GM18861 (cell line): ENCODE measurements at regions not wholly inside any gene's neighbourhood (a gene's known extent, or its start where the extent isn't known, plus 50 kb on each side); places are given as distances from the start of the nearest gene placed in this dataset.
"Not testable (repeated sequence)": the region's sequence is repeated elsewhere in the genome, so short reads cannot be mapped to it uniquely, and the experiment has no call there.

Experiments used
- ATAC-seq: cut with Tn5 transposase; IDR thresholded peaks from one replicate; pipeline ENCODE4 v1.9.1; 2021; ENCODE audit not compliant: unreplicated experiment

DNA sequence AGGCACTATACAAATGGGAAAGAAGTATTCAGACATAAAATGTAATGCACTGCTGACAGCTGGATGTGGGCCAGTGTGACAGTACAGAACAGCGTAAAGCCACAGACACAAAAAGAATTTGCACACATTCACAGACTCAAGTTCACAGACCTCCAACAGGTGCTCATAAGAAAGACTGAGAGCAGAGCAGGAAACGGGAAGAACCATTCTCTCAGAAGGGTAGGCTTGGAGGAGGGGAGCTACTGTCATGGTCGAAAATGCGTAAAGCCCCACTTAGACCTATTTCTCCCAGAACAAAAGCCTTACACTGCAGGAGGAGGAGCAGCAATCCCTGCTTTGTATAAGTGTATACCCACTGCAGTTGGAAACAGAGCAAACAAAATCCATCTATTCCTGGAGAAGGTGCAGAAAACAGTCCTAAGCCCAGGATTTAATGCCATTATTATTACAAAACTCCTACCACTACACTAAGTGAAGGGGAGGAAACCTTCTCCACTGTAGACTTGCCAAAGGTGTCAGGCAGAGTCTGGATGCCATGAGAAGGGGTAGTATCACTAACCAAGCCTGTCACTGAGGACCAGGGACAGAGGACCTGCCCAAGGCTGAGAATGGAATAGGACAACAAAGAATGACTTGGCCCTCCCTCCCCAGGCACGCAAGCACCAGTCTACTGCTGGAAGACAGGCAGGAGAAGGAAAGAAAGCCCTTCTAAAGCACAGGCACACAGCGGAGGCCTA, 103.0 kb upstream of the FAM25C start:
- ATAC-seq, result not testable (repeated sequence)

GRCh38 chr10:48098854-48099253, 99.3 kb upstream of the FAM25C start:
- not testable (repeated sequence) for ATAC-seq

GRCh38 chr10:48090706-48091105, 91.1 kb upstream of the FAM25C start:
- ATAC-seq, result not testable (repeated sequence)

- not testable (repeated sequence) for ATAC-seq
Observed at GRCh38 chr10:48088087-48088486, 88.5 kb upstream of the FAM25C start.

DNA sequence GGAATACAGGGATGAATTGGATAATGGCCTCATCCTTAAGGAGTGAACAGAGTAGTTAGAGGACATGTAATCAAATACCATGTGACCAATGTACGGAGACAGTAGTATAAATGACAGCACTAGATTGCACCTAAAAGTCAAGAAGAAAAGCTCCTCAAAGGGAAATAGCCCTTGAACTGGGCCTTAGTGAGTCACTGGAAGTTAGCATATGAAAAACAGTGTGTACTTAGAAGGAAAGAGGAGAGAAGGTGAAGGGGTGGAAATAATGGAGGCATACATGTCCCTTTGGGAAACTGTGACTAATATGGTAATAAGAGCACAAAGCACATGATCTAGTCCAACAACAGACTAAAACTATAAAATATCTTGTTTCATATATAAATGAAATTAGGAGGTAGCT, 84.9 kb upstream of the FAM25C start:
- ATAC-seq, result not testable (repeated sequence)

DNA sequence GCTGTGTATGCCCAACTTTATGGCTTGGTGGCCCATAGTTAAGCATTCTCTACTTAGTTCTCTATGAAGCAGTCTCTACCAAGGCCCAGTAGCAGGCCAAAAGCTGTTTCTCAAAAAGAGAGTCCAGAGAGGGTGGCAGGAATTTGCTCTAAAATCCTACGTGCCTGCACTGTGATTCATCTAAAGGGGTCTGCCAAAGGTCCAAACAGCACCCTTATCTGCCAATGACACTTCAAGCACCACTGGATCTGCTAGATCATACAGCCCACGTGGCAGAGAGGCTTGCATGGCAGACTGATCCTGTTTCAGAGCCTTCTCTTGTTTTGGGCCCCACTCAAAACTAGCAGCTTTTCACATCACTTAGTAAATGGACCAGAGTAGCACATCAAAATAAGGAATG, 71.6 kb upstream of the FAM25C start:
- not testable (repeated sequence) for ATAC-seq

DNA sequence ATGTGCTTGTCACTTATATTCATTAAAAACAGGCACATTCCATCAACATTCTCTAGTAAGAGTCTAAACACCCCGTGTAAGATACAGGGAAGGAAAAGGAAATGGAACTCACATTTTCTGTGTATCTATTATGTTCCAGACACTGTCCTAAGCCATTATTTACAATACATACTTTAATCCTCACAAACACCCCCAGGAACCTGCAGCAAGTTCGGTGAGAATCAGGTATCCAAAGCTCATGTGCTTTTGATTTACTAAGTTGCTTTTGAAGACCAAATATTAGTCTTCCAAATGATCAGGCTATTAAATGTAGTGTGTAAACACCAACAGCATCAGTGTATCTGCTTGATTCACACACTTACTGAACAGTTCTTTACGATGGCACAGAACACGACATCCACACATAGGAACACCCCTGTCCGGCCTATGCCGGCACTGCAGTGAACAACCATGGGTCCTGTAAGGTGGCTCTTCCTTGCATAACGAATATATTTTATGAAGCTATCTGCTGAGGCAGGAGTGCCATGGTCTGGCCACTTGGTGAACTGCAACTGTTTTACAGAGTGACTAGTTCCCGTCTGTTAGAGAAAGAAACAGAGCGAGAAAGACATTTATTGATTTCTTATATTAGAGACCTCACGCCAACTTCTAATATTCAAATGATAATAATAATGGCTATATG, 64.5 kb upstream of the FAM25C start:
- peak; percentile 98 for ATAC-seq

- not testable (repeated sequence) for ATAC-seq
Observed at GRCh38 chr10:48055395-48055794, 55.8 kb upstream of the FAM25C start.
